Left renal cortex interstitium (tissue), 4 donors: ENCODE measurements at regions not wholly inside any gene's neighbourhood (a gene's known extent, or its start where the extent isn't known, plus 50 kb on each side); places are given as distances from the start of the nearest gene placed in this dataset.
"Not testable (repeated sequence)": the region's sequence is repeated elsewhere in the genome, so short reads cannot be mapped to it uniquely, and the experiment has no call there.

Experiments
- DNase-seq, 4 donors: peaks; one replicate each; pipeline ENCODE4 v3.0.0-alpha.2; 2013; ENCODE audit warnings: low read depth in 4 of 4, low spot score in 2 of 4, missing footprints in 1 of 4

DNA sequence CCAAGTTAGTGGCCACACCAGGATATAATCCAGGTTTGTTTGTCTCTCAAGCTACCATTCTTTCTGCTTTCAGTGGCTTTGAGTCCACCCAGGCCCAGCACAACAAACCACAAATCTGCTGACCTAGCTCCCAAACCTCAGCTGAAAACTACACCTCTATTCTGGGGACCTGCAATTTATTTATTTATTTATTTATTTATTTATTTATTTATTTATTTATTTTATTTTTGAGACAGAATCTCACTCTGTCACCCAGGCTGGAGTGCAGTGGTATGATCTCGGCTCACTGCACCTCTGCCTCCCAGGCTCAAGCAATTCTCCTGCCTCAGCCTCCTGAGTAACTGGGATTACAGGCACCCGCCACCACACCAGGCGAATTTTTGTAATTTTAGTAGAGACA lies 229.9 kb upstream of the BTG1 start:
- not testable (repeated sequence) for DNase-seq

DNA sequence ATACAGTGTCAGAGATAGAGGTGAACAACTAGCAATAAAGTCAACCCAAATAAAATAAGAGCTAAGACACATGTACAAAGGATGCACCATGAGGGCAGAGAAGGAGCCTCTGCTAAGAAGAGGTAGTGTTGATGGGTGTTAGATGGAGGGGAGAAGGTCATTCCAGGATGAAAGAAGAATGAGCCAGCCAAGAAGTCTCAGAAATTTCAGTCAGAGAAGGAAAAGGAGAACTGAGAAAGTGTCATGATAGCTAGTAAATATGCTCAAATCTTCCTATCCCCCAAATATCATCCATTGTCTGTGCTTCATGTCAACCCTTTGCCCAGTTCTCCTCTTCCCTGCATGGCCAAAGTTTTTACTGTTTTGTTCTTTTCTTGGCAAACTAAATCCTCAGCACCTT lies 225.2 kb upstream of the BTG1 start:
- DNase-seq = no peak

DNA sequence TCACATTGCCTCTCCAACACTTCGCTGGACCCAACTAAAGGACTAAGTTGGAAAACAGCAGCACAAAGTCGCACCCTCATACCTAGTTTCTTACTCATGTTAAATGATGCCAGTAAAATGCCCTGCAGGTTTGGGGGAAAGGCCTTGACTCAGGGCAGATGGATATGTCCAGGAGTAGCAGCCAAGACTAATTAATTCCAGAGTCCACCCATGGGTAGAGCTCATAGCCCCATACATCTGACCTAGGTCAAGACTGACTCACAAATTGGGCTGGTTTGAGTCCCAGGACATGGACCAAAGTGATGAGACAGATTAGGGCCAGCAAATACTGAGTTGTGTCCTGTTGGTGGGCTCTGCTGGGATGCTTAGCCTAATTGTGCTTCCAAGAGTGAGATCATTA lies 224.0 kb upstream of the BTG1 start:
- DNase-seq = no peak

DNA sequence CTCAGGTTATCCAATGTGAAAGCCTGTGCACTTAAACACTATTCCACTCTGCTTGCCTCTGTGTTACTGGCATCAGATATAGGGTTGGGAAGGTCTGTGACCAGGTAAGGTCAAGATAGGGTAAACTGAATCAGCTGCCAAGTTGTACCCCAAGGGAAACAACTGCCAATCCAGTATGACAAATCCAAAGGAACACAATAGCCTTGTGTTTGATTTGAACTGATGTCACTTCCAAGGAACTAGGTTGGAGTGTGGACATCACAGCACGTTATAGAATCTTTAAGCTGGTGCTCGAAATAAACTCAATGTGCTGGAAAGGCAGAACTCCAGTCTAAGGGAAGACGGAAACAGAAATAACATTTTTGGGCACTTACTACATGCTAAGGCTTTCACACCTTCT lies 223.4 kb upstream of the BTG1 start:
- DNase-seq = no peak

DNA sequence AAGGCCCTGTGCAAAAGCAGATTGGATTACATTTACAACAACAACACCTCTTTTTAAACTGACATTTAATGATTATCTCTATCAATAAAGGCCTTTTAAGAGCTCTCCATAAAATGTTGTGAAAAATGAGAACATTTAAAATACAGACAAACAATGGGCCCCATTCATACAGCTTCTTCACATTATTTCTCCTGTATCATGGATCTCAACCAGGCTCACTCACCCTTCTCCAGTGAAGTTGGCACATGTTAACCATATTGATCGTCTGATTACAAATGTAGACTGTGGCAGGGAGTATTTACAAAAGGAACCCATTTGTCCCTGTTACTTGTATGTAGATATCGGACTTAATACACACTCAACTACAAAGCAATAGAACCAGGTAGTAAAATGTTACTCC lies 220.2 kb upstream of the BTG1 start:
- no peak for DNase-seq

DNA sequence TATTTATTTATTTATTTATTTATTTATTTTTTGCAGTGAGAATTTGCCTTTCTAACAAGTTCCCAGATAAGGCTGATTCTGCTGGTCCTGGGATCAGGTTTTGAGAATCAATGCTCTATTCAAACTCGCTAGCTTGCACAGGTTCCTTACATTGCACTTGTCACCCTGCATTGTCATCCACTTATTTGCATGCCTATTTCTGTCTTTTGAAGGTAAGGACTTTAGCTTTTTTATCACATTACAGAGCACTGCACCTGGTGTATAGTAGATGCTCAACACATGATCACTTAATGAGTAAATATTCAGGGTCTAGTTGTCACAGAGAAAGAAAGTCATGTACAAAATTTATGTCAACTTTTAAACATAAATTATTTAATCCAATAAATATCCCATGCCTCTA lies 219.7 kb upstream of the BTG1 start:
- no peak for DNase-seq

DNA sequence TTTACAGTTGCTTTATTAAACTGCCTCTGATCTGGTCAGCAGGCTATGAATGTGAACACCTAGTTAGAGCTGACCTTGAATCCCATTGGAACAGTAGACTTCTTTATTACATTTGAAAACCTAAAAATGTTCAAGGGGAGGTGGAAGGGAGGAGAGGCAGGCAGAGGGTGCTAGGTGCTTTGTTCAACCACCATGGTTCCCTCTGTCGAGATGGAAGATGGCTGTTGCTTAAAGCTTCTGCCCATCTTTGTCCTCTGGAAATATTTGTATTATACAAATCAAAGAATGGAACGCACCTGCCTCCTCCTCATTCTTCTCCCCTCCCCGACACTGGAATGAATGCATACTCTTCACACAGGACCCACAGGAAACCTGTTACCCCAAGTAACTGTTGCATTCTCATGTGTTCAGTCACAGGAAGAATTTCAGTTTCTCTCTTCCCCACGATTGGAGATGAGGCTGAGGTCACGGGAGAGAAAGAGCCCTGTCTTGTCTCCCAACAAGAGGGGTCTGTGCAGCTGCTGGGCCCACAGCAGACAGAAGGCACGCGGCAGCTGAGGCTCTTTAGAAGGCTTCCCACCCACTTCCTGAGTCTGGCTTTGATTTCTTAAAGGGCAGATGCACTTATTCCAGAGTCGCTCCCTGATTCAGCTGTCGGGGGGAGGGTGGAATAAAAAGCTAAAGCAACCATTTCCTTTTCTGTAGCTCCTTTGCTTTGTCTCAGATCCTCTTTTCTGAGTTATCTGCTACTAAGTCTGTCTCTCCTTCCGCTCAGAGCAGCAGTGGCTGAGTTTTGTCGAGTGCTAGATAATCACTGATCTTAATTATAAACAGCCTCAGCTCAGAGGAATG lies 217.9 kb upstream of the BTG1 start:
- DNase-seq = peak in 1 of 4 donors; percentile 31

DNA sequence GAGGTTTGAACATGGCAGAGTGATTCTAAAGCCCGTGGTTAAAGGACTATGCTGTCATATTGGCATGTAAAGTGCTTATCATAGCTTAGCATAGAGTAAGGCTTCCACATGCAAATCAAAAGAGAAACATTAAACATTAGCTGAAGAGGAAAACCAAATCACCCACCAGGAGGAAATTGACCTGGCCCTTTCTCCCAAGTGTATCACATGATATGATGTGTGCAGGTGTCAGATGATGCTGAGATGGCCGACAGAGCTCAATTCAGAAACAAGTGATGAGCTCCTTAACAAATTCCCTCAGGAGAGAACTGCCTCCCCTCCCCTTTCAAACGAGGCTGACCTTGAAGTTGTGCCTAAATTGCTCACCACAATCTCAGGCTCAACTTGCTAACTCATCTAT lies 217.1 kb upstream of the BTG1 start:
- no peak for DNase-seq

DNA sequence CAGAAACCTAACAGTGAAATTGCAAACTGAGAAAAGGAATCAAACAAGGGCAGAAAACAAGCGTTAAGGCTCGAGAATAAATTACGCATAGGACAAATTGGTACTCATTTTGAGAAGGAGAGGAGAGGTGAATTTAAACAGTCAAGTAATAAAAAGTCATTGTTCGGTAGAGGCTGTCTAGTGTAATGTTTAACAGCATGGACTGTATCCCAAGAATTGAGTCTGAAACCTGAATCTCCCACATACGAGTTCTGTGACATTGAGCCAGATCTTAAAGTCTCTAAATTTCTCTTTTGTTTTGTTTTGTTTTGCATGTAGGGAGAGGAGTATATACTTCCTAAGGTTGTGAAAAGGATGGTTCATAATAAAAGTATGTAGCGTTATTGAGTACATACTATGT lies 216.5 kb upstream of the BTG1 start:
- no peak for DNase-seq

DNA sequence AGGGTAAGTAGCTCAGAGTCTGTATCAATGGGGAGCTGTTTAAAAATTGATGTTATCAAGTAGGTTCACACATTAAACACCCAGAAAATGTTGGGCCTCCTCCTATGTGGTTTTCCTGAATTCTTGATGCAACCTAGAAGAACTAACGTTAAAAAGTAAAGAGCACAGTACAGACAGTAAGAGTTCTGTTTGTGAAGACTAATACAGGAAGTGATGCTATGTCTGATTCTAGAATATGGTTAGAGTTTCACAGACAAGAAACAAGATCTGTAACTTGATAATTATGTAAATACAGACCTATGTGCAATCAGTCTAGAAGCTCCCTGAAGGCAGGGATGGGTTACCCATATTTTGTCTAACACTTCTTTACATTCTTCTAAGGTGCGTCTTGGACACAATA lies 214.9 kb upstream of the BTG1 start:
- DNase-seq = no peak

DNA sequence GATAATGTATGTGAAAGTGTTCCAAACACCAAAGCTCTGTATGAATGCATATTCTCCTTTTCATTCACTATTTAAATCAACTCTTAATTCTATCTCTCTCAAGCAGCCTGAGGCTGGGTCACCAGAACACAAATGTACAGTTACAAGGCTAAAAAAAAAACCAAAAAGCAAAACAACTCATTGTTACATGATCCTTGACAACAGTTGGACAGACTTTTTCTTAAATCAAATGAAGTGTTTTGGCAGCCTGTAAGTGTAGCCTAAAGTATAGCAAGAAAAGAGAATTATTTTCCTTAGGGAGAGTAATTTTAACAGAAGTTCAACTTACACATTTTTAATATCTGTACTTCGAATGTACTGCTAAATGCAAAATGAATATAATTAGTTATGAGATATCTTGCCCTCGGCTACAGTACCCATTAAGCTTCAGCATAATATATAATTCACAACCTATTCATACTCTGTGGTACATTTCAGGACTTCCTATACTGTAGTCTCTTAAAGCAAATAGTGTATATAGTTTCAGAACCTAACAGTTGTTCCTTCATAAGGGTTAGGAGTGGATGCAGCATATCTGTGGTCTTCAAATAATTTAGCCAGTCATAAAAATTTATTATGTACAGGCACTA lies 214.0 kb upstream of the BTG1 start:
- no peak for DNase-seq

DNA sequence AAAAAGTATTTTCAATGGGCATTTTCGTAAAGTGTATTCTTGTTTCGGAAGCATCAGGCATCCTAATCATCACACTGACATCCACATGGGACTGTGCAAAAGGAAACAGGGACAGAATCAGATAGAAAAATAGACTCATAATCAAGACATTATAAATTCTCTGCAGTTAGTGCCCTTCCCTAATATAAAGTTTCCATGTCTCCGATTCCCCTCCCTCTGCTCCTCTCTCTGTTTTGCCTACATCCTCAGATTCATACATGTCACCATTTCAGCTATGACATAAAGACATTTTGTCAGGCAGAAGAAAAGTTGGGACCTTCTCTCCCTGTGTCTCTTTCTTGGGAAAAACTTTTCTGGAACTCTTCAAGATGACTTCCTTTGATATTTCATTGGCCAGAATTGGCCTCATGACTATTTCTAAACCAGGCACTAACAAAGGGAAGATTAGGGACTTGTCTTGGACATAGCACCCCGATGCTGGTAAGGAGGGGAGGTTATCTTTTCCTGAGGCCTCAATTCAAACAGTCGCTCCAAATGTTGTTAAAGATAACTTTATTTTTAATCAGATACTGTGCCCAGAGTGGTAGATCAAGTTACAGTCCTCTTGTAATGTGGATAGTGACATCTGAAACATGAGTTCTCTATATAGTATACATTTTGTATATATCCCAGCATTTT lies 212.1 kb upstream of the BTG1 start:
- no peak for DNase-seq

DNA sequence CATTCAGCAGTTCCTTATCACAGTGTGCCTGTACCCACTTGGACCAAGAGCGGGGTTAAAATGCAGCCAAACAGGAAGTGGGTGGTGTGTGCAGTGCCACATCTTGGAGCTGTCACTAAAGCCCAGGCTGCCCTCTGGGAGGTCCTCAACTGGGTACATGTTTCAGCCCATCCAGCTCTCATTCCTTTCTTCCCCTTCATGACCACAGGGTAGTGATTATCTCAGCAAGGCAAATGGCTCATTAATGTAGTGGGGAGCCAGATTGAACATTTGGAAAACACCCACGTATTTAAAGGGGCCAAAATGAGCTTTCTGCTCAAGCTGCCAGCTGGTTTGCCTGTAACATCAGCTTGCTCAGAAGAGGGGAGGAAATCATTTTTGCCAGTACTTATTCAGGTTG lies 210.8 kb upstream of the BTG1 start:
- no peak for DNase-seq

DNA sequence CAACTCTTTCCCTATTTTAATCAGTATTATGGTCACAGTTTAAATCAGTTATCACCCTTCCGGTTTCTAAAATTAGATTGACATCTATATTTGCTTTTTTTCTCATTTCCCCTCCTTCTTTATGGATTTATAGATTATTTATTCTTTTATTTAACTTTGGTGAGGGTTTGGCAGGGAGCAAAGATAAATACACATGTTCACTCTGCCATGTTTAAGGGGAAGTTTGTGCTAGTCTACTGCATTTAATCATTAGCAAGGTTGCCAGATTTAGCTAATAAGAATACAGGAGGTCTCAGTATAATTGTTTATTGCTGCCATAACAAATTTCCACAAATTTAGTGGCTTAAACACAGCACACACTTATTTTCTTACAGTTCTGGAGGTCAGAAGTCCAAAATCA lies 204.0 kb upstream of the BTG1 start:
- DNase-seq = no peak

DNA sequence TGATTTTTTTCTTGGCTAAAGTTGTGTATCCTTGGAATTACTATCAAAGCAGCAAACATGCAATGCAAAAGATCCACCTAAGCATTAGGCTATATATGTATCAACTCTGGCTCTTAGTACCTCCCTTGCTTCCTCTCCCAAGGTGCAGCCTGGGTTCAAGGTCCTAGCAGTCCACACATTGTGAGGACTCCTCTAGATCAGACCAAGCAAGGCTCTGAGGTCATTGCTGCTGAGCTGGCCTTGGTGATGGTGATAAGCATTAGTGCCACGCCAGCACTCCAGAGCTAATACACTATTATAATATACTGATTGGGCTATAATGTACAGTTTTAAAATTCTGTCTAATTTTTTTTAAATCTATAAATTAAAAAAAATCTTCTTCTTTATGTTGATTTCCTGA lies 196.9 kb upstream of the BTG1 start:
- no peak for DNase-seq

DNA sequence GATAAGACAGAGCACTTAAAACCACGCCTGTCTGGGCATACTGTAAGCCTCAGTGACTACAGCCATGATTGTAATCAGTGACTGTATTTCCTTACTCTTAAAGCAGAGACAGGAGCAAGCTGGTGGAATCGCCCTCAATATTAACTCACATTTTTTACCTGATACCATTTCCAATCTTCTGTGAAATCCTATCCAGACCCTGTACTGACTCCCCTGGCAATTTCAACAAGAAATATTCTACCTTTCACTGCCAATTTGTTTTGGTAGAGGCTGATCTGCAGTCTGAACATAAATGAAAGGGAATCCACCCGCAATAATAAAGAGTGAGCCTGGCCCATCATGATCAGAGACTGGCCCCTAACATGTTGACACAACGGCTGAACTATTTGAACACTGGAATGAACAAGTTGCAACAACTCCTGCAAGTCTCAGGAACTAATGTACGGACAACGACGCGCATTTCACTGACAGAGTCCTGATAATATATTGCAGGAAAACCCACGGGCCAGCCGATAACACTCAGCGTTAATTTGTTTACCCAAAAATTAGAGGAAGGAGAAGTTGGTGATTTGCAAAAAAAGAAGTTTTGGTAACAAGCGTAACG lies 195.5 kb upstream of the BTG1 start:
- DNase-seq = no peak

DNA sequence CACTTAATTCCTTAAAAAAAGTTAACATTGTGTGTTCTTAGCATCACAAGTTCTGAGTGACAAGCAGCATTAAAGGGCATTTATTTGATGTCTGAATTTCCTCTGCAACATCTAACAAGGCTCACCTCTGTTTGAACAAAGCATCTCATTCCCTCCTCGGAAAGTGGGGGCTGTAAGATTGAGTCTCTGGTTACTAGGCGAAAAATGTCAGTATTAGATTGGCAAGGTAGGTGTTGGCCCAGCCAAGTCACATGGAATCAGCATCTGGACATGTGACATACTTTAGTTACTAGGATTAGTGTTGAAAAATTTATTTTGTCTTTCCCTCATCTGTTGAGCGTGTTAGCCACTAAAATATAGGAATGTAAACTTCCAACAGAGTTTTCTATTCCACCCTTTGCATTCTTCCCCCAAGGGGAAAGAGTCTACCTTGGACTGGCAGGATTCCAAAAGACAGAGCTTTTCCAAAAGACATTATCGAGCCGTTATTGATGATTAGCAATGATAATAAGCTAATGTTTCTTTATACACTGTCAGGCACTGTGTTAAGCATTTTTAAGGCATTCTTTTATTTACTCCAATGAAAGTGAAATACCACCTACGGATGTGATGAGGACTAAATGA lies 194.9 kb upstream of the BTG1 start:
- DNase-seq = no peak

DNA sequence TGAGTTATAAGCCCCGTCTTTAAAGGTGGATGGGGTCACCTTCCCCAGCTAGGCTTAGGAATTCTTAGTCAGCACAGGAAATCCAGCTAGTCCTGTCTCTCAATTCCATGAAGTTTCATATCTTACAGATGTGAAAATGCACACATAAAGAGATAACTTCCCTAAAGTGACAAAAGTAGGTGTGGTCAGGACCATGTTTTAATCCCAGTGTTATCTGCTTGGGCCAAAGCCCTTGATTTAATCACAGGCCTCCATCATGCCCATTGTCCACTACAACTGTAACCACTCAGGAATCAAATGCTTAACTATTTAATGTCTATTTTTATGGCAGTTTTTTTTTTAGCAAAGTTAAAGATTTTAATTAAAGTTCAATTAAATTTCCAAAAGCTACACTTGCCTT lies 194.4 kb upstream of the BTG1 start:
- no peak for DNase-seq

DNA sequence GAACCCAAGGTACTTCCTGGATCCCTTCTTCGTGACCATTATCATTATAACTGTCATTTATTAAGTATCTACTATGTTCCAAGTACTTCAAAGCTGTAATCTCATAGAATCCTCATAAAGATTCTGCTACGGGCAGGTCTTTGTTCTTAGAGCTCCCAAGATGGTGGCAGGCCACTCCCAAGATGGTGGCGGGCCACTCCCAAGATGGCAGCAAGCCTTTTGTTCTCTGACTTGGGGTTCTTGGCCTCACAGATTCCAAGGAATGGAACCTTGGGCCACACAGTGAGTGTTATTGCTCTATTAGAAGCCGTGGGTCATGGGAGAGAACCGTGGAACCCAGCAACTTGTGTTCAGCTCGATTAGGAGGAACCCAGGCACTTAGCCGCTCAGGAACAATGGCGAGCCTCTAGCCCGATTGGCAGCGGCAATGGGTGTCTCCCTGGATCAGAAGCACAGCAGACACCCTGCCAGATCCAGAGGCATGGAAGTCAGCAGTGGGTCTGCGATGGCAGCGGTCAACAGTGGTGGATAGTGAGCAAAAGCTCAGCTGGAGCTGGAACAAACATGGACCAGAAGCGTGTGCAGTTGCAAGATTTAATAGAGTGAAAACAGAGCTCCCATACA lies 193.7 kb upstream of the BTG1 start:
- DNase-seq = no peak

DNA sequence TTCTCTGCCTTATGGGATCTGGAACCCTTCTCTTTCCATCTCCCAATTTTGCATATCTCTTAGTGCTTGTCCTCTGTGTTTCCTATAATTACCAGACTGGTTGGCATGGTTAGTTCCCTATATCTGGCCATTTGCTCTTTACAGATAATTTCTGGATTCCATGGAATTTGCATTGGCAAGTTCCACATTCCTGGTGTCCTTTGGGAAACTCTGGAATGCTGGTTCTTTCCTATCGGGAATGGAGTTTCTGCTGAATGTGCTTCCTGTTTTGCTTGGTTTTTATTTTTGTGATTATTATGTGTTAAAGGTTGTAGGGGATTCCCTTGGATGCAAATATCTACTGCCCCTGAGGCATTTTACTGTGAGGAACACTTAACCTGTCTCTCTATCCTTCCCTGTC lies 193.0 kb upstream of the BTG1 start:
- no peak for DNase-seq

DNA sequence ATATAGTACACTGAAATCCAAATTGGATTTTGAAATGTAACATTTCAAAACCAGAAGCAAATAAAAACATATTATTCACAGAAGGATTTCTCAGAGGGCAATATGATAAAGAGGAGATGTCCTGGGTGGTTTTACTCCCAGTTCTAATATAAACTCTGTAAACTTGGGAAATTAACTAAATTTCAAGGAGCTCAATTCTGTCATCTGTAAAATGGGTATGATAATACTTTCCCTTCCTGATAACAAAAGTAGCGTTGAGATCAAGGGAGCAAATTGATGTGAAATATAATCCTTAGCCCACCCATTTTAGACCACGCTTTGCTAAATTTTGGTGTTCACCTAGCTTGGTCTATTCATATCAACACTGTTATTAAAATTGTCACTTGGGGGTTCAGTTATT lies 192.5 kb upstream of the BTG1 start:
- no peak for DNase-seq
